ENCODE measurements at regions not wholly inside any gene's neighbourhood (a gene's known extent, or its start where the extent isn't known, plus 50 kb on each side); places are given as distances from the start of the nearest gene placed in this dataset.
A peak's percentile ranks its signal among the peaks of the same experiment; 100 is the strongest.
"Not testable (repeated sequence)": the region's sequence is repeated elsewhere in the genome, so short reads cannot be mapped to it uniquely, and the experiment has no call there.

- 88% methylated on average over 6 of the region's 6 CpGs for WGBS
- H3K4me3 ChIP-seq (ENCODE audit: low read length): no peak overlapping the region
- ATAC-seq: peak in 1 of 2 donors; percentile 27
- intact Hi-C loops (cut with DNase I): no loop called here
- peaks cover 3% of the 10 kb centered on the region for H3K4me1 ChIP-seq (ENCODE audit: control insufficient read depth, insufficient read depth, low read length)
- H3K9me3 ChIP-seq (ENCODE audit: control insufficient read depth, low read length): no peaks in the 10 kb centered on the region
- no peaks in the 10 kb centered on the region for H3K27me3 ChIP-seq (ENCODE audit: control insufficient read depth, insufficient read depth)
- no peak overlapping the region for H3K27ac ChIP-seq (ENCODE audit: low read length)
- DNase-seq: no peak
Measured at GRCh38 chr14:55794655-55795595, 214.9 kb downstream of the KTN1 start.

- H3K4me3 ChIP-seq (ENCODE audit: low read length); H3K27ac ChIP-seq (ENCODE audit: low read length); intact Hi-C loops (cut with DNase I); H3K4me1 ChIP-seq (ENCODE audit: control insufficient read depth, insufficient read depth, low read length); H3K9me3 ChIP-seq (ENCODE audit: control insufficient read depth, low read length); DNase-seq; H3K27me3 ChIP-seq (ENCODE audit: control insufficient read depth, insufficient read depth): not testable (repeated sequence)
- WGBS: 87% methylated on average over 3 of the region's 3 CpGs
- ATAC-seq: peak in 1 of 2 donors; percentile 23
Measured at GRCh38 chr14:55796513-55796912, 216.5 kb downstream of the KTN1 start.

GRCh38 chr14:55798406-55798805, 218.4 kb downstream of the KTN1 start:
- Histone ChIP-seq H3K9me3 (ENCODE audit: control insufficient read depth, low read length) (no peaks in the 10 kb centered on the region), H3K4me3 (ENCODE audit: low read length) (no peak overlapping the region), H3K27me3 (ENCODE audit: control insufficient read depth, insufficient read depth) (no peaks in the 10 kb centered on the region), H3K27ac (ENCODE audit: low read length) (no peak overlapping the region), H3K4me1 (ENCODE audit: control insufficient read depth, insufficient read depth, low read length) (no peaks in the 10 kb centered on the region)
- DNase-seq: no peak
- WGBS: 86% methylated on average over 3 of the region's 3 CpGs
- no peak for ATAC-seq
- intact Hi-C loops (cut with DNase I): no loop called here

GRCh38 chr14:55799508-55800095, 219.6 kb downstream of the KTN1 start:
- H3K4me3 ChIP-seq (ENCODE audit: low read length): no peak overlapping the region
- ATAC-seq: peak; percentile 61 to 83
- DNase-seq: peak in 1 of 3 donors; percentile 55
- no peaks in the 10 kb centered on the region for H3K4me1 ChIP-seq (ENCODE audit: control insufficient read depth, insufficient read depth, low read length)
- H3K27ac ChIP-seq (ENCODE audit: low read length): no peak overlapping the region
- intact Hi-C loops (cut with DNase I): no loop called here
- H3K9me3 ChIP-seq (ENCODE audit: control insufficient read depth, low read length): no peaks in the 10 kb centered on the region
- WGBS: 47% methylated on average over 3 of the region's 3 CpGs
- no peaks in the 10 kb centered on the region for H3K27me3 ChIP-seq (ENCODE audit: control insufficient read depth, insufficient read depth)

DNA sequence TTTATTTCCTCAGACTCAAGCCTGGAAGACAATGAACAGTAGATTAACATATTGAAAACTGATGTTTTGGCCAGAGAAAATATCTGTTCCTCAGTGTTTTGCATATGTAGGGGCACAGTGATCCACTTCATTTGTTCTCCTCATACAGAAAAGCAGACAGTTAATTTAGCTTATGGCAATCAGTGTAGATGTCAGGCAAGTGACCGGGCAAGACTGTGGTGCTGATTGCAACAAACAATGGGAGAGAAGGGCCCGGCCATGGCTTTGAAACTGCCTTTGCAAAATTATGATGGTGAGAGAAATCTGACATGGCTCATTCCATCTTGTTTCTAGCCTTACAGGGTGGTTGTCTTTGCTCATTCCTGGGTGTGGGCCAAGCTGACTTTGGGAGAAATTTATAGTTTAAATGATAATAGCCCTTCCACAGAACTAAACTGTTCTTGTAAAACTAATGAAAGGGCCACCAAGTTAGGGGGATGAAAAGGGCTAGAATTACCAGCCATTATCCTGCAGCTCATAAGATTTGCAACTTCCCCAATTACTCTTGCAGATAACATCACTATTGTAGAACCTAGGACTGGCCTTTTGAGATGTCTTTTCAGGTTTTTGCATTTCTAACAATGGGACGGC, 220.3 kb downstream of the KTN1 start:
- ATAC-seq (no peak), DNase-seq (no peak)
- H3K9me3 ChIP-seq (ENCODE audit: control insufficient read depth, low read length): no peaks in the 10 kb centered on the region
- no peak overlapping the region for H3K27ac ChIP-seq (ENCODE audit: low read length)
- H3K4me3 ChIP-seq (ENCODE audit: low read length): no peak overlapping the region
- intact Hi-C loops (cut with DNase I): no loop called here
- WGBS: 90% methylated on average over 3 of the region's 3 CpGs
- no peaks in the 10 kb centered on the region for H3K4me1 ChIP-seq (ENCODE audit: control insufficient read depth, insufficient read depth, low read length)
- H3K27me3 ChIP-seq (ENCODE audit: control insufficient read depth, insufficient read depth): no peaks in the 10 kb centered on the region

GRCh38 chr14:55801121-55801520, 221.1 kb downstream of the KTN1 start:
- no peak overlapping the region for H3K4me3 ChIP-seq (ENCODE audit: low read length)
- no peaks in the 10 kb centered on the region for H3K4me1 ChIP-seq (ENCODE audit: control insufficient read depth, insufficient read depth, low read length)
- no peaks in the 10 kb centered on the region for H3K9me3 ChIP-seq (ENCODE audit: control insufficient read depth, low read length)
- no peak overlapping the region for H3K27ac ChIP-seq (ENCODE audit: low read length)
- no peaks in the 10 kb centered on the region for H3K27me3 ChIP-seq (ENCODE audit: control insufficient read depth, insufficient read depth)
- intact Hi-C loops (cut with DNase I): no loop called here
- DNase-seq (no peak), ATAC-seq (no peak)
- WGBS: 0% methylated on average over 1 of the region's 1 CpG

GRCh38 chr14:55802986-55803872, 223.2 kb downstream of the KTN1 start:
- H3K4me1 ChIP-seq (ENCODE audit: control insufficient read depth, insufficient read depth, low read length): peaks cover 8% of the 10 kb centered on the region
- no peak for ATAC-seq
- no peak overlapping the region for H3K27ac ChIP-seq (ENCODE audit: low read length)
- H3K27me3 ChIP-seq (ENCODE audit: control insufficient read depth, insufficient read depth): no peaks in the 10 kb centered on the region
- 88% methylated on average over 4 of the region's 4 CpGs for WGBS
- intact Hi-C loops (cut with DNase I): no loop called here
- DNase-seq: no peak
- no peak overlapping the region for H3K4me3 ChIP-seq (ENCODE audit: low read length)
- H3K9me3 ChIP-seq (ENCODE audit: control insufficient read depth, low read length): no peaks in the 10 kb centered on the region

- H3K4me3 ChIP-seq (ENCODE audit: low read length): no peak overlapping the region
- DNase-seq (peak; percentile 32 to 52 (median 49)), ATAC-seq (peak in 1 of 2 donors; percentile 63)
- H3K4me1 ChIP-seq (ENCODE audit: control insufficient read depth, insufficient read depth, low read length): peaks cover 8% of the 10 kb centered on the region
- H3K27ac ChIP-seq (ENCODE audit: low read length): no peak overlapping the region
- 91% methylated on average over 5 of the region's 5 CpGs for WGBS
- no peaks in the 10 kb centered on the region for H3K9me3 ChIP-seq (ENCODE audit: control insufficient read depth, low read length)
- H3K27me3 ChIP-seq (ENCODE audit: control insufficient read depth, insufficient read depth): no peaks in the 10 kb centered on the region
- intact Hi-C loops (cut with DNase I): no loop called here
Measured at GRCh38 chr14:55803873-55804553, 224.0 kb downstream of the KTN1 start.

- Histone ChIP-seq H3K27me3 (ENCODE audit: control insufficient read depth, insufficient read depth) (no peaks in the 10 kb centered on the region), H3K27ac (ENCODE audit: low read length) (no peak overlapping the region), H3K4me1 (ENCODE audit: control insufficient read depth, insufficient read depth, low read length) (peaks cover 8% of the 10 kb centered on the region), H3K4me3 (ENCODE audit: low read length) (no peak overlapping the region), H3K9me3 (ENCODE audit: control insufficient read depth, low read length) (no peaks in the 10 kb centered on the region)
- intact Hi-C loops (cut with DNase I): no loop called here
- no peak for ATAC-seq
- no peak for DNase-seq
- 73% methylated on average over 3 of the region's 3 CpGs for WGBS
Measured at GRCh38 chr14:55805250-55805649, 225.2 kb downstream of the KTN1 start.

Measured in right cardiac atrium (tissue), 5 donors.